SU-DHL-6 (cell line): ENCODE measurements at regions not wholly inside any gene's neighbourhood (a gene's known extent, or its start where the extent isn't known, plus 50 kb on each side); places are given as distances from the start of the nearest gene placed in this dataset.

Experiments
- CTCF ChIP-seq: fragments of 200-600 bp; sonication (generic); IDR thresholded peaks from one replicate; pipeline ENCODE4 v1.5.1; 2017; ENCODE audit warnings: antibody characterized with exemption, mild to moderate bottlenecking, low read length, moderate library complexity; ENCODE audit not compliant: insufficient read depth, poor library complexity, severe bottlenecking
- EZH2phosphoT487 ChIP-seq: fragments of 200-600 bp; sonication (generic), shearing (Covaris generic); conservative IDR thresholded peaks from 2 replicates; pipeline ENCODE4 v1.6.1; 2018; ENCODE audit warnings: mild to moderate bottlenecking, antibody characterized with exemption, low read length, moderate library complexity, mixed read lengths

DNA sequence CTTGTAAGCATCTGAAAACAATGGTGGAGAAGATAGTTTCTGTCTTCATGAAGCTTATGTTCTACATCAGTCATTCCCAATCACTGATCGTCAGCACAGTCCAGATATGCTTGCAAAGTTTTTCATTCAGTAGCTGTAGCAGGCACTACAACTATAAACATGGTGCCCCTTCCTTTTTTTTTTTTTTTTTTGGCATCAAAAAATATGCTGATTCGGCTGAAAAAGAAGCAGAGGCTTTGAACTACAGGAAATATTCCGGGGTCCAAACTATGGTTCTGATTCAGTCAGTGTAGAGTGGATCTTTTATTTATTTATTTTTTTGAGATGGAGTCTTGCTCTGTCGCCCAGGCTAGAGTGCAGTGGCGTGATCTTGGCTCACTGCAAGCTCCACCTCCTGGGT is 414.4 kb downstream of the OLFM4 start:
- TF ChIP-seq CTCF (no peak), EZH2phosphoT487 (no peak)
